CD14-positive monocyte (primary cell): ENCODE measurements at regions not wholly inside any gene's neighbourhood (a gene's known extent, or its start where the extent isn't known, plus 50 kb on each side); places are given as distances from the start of the nearest gene placed in this dataset.

Experiments
- DNase-seq, 3 donors: peaks; one replicate each; pipeline ENCODE4 v3.0.0-alpha.2; 2011 to 2022
- H2AFZ ChIP-seq: 2 replicates; pipeline ENCODE4 v1.6.0; 2012; ENCODE audit warnings: mild to moderate bottlenecking, low read depth, low read length, inconsistent platforms; ENCODE audit not compliant: insufficient read depth, poor library complexity, severe bottlenecking
- H3K27ac ChIP-seq, 2 donors: 1 replicate in 1 of 2; 2 replicates in 1 of 2; pipeline ENCODE4 v1.5.1; 2012 to 2013; ENCODE audit warnings: low read length in 2 of 2, control low read depth in 1 of 2, inconsistent platforms in 1 of 2, low read depth in 1 of 2, mild to moderate bottlenecking in 1 of 2
- H3K27me3 ChIP-seq, 2 donors: one replicate each; pipeline versions ENCODE4 v1.6.0 to v1.6.1; 2011 to 2013; ENCODE audit warnings: low read length in 2 of 2; ENCODE audit not compliant: control insufficient read depth in 2 of 2, insufficient read depth in 2 of 2
- H3K36me3 ChIP-seq, 2 donors: replicated peaks in 1 of 2; 1 replicate in 1 of 2; 2 replicates in 1 of 2; pipeline versions ENCODE4 v1.5.1 to v1.6.1; 2012 to 2013; ENCODE audit warnings: low read length in 2 of 2, control low read depth in 1 of 2, inconsistent platforms in 1 of 2, mild to moderate bottlenecking in 1 of 2; ENCODE audit not compliant: insufficient read depth in 2 of 2, control insufficient read depth in 1 of 2
- H3K4me1 ChIP-seq, 2 donors: 1 replicate in 1 of 2; 2 replicates in 1 of 2; pipeline versions ENCODE4 v1.5.1 to v1.6.1; 2012 to 2013; ENCODE audit warnings: low read length in 2 of 2, control low read depth in 1 of 2, inconsistent platforms in 1 of 2, mild to moderate bottlenecking in 1 of 2, moderate library complexity in 1 of 2; ENCODE audit not compliant: insufficient read depth in 2 of 2, control insufficient read depth in 1 of 2
- H3K4me2 ChIP-seq: replicated peaks from 2 replicates; pipeline ENCODE3; 2012; ENCODE audit warnings: low read length, moderate library complexity, mild to moderate bottlenecking; ENCODE audit not compliant: poor library complexity, severe bottlenecking; ENCODE audit errors: extremely low read depth
- H3K4me3 ChIP-seq, 3 experiments: fragments of 200-600 bp in 1 of 3; sonication (generic) in 1 of 3; replicated peaks in 1 of 3; 1 replicate in 2 of 3; 2 replicates in 1 of 3; pipeline ENCODE4 v1.5.1; 2011 to 2013; ENCODE audit warnings: low read length in 3 of 3, mild to moderate bottlenecking in 3 of 3, control low read depth in 2 of 3, low read depth in 2 of 3, inconsistent platforms in 1 of 3, moderate library complexity in 1 of 3
- H3K79me2 ChIP-seq: 2 replicates; pipeline ENCODE4 v1.6.0; 2012; ENCODE audit warnings: mild to moderate bottlenecking, control low read depth, inconsistent platforms, low read length, moderate library complexity; ENCODE audit not compliant: insufficient read depth
- H3K9ac ChIP-seq: 2 replicates; pipeline ENCODE4 v1.6.0; 2017; ENCODE audit warnings: low read length, mild to moderate bottlenecking; ENCODE audit not compliant: insufficient read depth, poor library complexity, severe bottlenecking
- H3K9me3 ChIP-seq, 2 donors: replicated peaks in 1 of 2; 1 replicate in 1 of 2; 2 replicates in 1 of 2; pipeline versions ENCODE4 v1.5.1 to v1.6.1; 2012 to 2013; ENCODE audit warnings: low read length in 2 of 2, control low read depth in 1 of 2; ENCODE audit not compliant: control insufficient read depth in 1 of 2, insufficient read depth in 1 of 2
- H4K20me1 ChIP-seq: 2 replicates; pipeline ENCODE4 v1.6.0; 2012; ENCODE audit warnings: mild to moderate bottlenecking, low read length, control low read depth, moderate library complexity; ENCODE audit not compliant: insufficient read depth
- H3K27ac Mint-ChIP-seq, 7 donors: one replicate each; pipeline ENCODE4 v1.8.0; 2020; ENCODE audit warnings: mild to moderate bottlenecking in 7 of 7, mixed read lengths in 7 of 7, moderate library complexity in 6 of 7, inconsistent platforms in 2 of 7
- H3K27me3 Mint-ChIP-seq, 3 donors: one replicate each; pipeline ENCODE4 v1.8.0; 2021 to 2022; ENCODE audit warnings: low read depth in 3 of 3, mild to moderate bottlenecking in 3 of 3, mixed read lengths in 3 of 3, moderate library complexity in 3 of 3, inconsistent platforms in 1 of 3
- H3K36me3 Mint-ChIP-seq, 2 donors: one replicate each; pipeline ENCODE4 v1.8.0; 2020; ENCODE audit warnings: mixed read lengths in 2 of 2, inconsistent platforms in 1 of 2, mild to moderate bottlenecking in 1 of 2
- H3K4me1 Mint-ChIP-seq: one replicate; pipeline ENCODE4 v1.8.0; 2020; ENCODE audit warnings: mild to moderate bottlenecking, mixed read lengths
- H3K4me3 Mint-ChIP-seq, 2 donors: one replicate each; pipeline ENCODE4 v1.8.0; 2020; ENCODE audit warnings: mild to moderate bottlenecking in 2 of 2, mixed read lengths in 2 of 2, moderate library complexity in 1 of 2
- H3K9me3 Mint-ChIP-seq, 7 donors: one replicate each; pipeline ENCODE4 v1.8.0; 2020 to 2022; ENCODE audit warnings: mixed read lengths in 7 of 7, mild to moderate bottlenecking in 6 of 7, moderate library complexity in 6 of 7, inconsistent platforms in 2 of 7
- CTCF ChIP-seq: fragments of 200-600 bp; IDR thresholded peaks from one replicate; pipeline ENCODE4 v1.8.0; 2022; ENCODE audit warnings: antibody characterized with exemption, mild to moderate bottlenecking
- WGBS: methylation state at CpG from one replicate; pipeline ENCODE4 v1.1.5; 2013; ENCODE audit warnings: missing lambda C conversion rate; ENCODE audit not compliant: insufficient coverage; 5-methylcytosine and 5-hydroxymethylcytosine counted together
- intact Hi-C, 2 donors: fragments of 100-400 bp; cut with micrococcal nuclease; formaldehyde crosslinking; loops; one replicate each; pipeline versions ENCODE4 v1.15.0 to v1.15.1; 2023

GRCh38 chr14:62015243-62015642 is 253.0 kb downstream of the SNAPC1 start:
- Mint-ChIP-seq H3K4me3 (no peak overlapping the region), H3K36me3 (no peaks in the 10 kb centered on the region), H3K4me1 (no peaks in the 10 kb centered on the region), H3K9me3 (peaks cover 0 to 6% (median 0%) of the 10 kb centered on the region in 7 donors), H3K27me3 (peaks cover 0 to 2% (median 0%) of the 10 kb centered on the region in 3 donors), H3K27ac (no peak overlapping the region)
- H3K4me2 ChIP-seq: no peak overlapping the region
- no CpG with 5 or more reads among the region's 1 CpG for WGBS
- H3K9me3 ChIP-seq: no peaks in the 10 kb centered on the region
- DNase-seq: no peak
- no peaks in the 10 kb centered on the region for H3K79me2 ChIP-seq
- no peak overlapping the region for H2AFZ ChIP-seq
- intact Hi-C loops: no loop called here
- H3K36me3 ChIP-seq: no peaks in the 10 kb centered on the region
- no peak overlapping the region for H3K9ac ChIP-seq
- no peak overlapping the region for H3K27ac ChIP-seq
- H3K27me3 ChIP-seq: no peaks in the 10 kb centered on the region
- no peaks in the 10 kb centered on the region for H3K4me1 ChIP-seq
- no peaks in the 10 kb centered on the region for H4K20me1 ChIP-seq
- TF ChIP-seq CTCF: no peak
- no peak overlapping the region for H3K4me3 ChIP-seq

- no peaks in the 10 kb centered on the region for H3K9me3 ChIP-seq
- Mint-ChIP-seq H3K4me1 (no peaks in the 10 kb centered on the region), H3K27ac (no peak overlapping the region), H3K4me3 (no peak overlapping the region), H3K27me3 (peaks cover 0 to 2% (median 0%) of the 10 kb centered on the region in 3 donors), H3K36me3 (no peaks in the 10 kb centered on the region), H3K9me3 (peaks cover 0 to 6% (median 0%) of the 10 kb centered on the region in 7 donors)
- H2AFZ ChIP-seq: no peak overlapping the region
- WGBS: no CpG with 5 or more reads among the region's 2 CpGs
- no peaks in the 10 kb centered on the region for H3K36me3 ChIP-seq
- intact Hi-C loops: no loop called here
- no peaks in the 10 kb centered on the region for H4K20me1 ChIP-seq
- H3K79me2 ChIP-seq: no peaks in the 10 kb centered on the region
- H3K4me1 ChIP-seq: no peaks in the 10 kb centered on the region
- H3K27ac ChIP-seq: no peak overlapping the region
- H3K27me3 ChIP-seq: no peaks in the 10 kb centered on the region
- no peak overlapping the region for H3K4me2 ChIP-seq
- TF ChIP-seq CTCF: no peak
- DNase-seq: no peak
- no peak overlapping the region for H3K4me3 ChIP-seq
- H3K9ac ChIP-seq: no peak overlapping the region
Measured at GRCh38 chr14:62015945-62016344, 253.7 kb downstream of the SNAPC1 start.
